Esophagus squamous epithelium (tissue), 4 donors: ENCODE measurements at regions not wholly inside any gene's neighbourhood (a gene's known extent, or its start where the extent isn't known, plus 50 kb on each side); places are given as distances from the start of the nearest gene placed in this dataset.

Experiments used
- CTCF ChIP-seq, 6 experiments: fragments of 450-650 bp in 4 of 6; fragments of 200-600 bp in 2 of 6; sonication (generic) in 2 of 6; IDR thresholded peaks; one replicate each; pipeline ENCODE4 v1.5.1; 2016 to 2019; ENCODE audit warnings: antibody characterized with exemption in 6 of 6, mild to moderate bottlenecking in 4 of 6, moderate library complexity in 4 of 6
- POLR2A ChIP-seq, 4 donors: fragments of 450-650 bp; IDR thresholded peaks; one replicate each; pipeline ENCODE4 v1.6.1; 2017; ENCODE audit warnings: antibody characterized with exemption in 4 of 4, mild to moderate bottlenecking in 4 of 4, moderate library complexity in 3 of 4

GRCh38 chr1:29688471-29689365, 452.4 kb downstream of the PTPRU start:
- TF ChIP-seq CTCF (IDR thresholded peaks at IDR 0.05) (no peak), POLR2A (IDR thresholded peaks at IDR 0.05) (no peak)
